ENCODE measurements at regions not wholly inside any gene's neighbourhood (a gene's known extent, or its start where the extent isn't known, plus 50 kb on each side); places are given as distances from the start of the nearest gene placed in this dataset.

DNA sequence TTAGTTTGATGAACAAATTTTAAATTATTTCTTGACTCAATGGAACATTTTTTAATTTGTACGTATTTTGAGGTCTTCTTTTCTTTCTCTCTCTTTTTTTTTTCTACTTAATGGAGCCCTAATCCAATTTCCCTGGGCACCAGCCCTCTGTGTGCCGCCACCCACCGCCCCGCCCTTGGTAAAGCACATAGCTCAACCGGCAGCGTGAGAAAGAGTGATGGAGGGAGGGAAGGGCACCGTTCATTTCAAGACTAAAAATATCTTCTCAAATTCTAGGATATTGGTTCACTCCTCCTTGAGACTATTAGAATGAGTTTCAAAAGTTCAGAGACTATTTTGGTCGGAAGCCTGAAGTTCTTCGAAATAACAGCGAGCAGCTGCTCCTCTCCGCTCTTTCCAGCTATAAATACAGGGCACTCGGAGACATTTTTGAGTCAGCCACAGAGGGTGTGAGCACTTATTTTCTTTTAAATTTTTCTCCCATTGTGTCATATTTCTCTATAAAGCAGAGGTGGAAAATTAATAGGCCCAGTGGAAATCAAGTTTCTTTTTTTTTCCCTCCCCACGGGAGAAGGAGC, 731.7 kb upstream of the ID2 start:
- no peak overlapping the region for H3K4me3 ChIP-seq (ENCODE audit: low read length)

GRCh38 chr2:7951001-7951400, 730.9 kb upstream of the ID2 start:
- Histone ChIP-seq H2AFZ (ENCODE audit: low read depth, low read length) (no peak overlapping the region), H3K27me3 (ENCODE audit: insufficient read depth, low read length) (no peaks in the 10 kb centered on the region), H3K4me1 (ENCODE audit: insufficient read depth, low read length) (no peaks in the 10 kb centered on the region), H3K9me3 (ENCODE audit: low read length) (no peaks in the 10 kb centered on the region), H3K4me3 (ENCODE audit: low read length) (no peak overlapping the region), H3K36me3 (ENCODE audit: insufficient read depth, low read length) (no peaks in the 10 kb centered on the region)

More for the DNA sequence above, 731.7 kb upstream of the ID2 start:
- Histone ChIP-seq H3K4me1 (ENCODE audit: insufficient read depth, low read length) (no peaks in the 10 kb centered on the region), H3K9me3 (ENCODE audit: low read length) (no peaks in the 10 kb centered on the region), H2AFZ (ENCODE audit: low read depth, low read length) (no peak overlapping the region), H3K27me3 (ENCODE audit: insufficient read depth, low read length) (no peaks in the 10 kb centered on the region), H3K36me3 (ENCODE audit: insufficient read depth, low read length) (no peaks in the 10 kb centered on the region)

DNA sequence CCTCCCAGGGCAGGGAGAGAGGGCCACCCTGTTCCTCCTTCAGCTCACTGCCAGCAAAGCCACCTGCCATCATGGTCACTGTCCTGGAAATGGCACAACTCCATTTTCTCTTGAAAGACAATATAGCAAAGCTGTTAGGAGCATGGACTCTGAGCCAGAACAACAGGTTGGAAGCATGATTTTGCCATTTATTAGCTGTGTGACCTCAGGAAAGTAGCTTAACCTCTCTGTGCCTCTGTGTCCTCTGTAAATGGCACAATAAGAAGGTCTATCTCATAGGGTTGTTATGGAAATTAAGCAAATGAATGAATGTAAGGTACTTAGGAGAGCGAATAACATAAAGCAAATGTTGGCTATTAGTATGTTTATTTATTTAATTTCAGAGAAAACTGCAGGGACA, 730.4 kb upstream of the ID2 start:
- no peaks in the 10 kb centered on the region for H3K4me1 ChIP-seq (ENCODE audit: insufficient read depth, low read length)
- H3K36me3 ChIP-seq (ENCODE audit: insufficient read depth, low read length), result no peaks in the 10 kb centered on the region
- H3K9me3 ChIP-seq (ENCODE audit: low read length), result no peaks in the 10 kb centered on the region
- H3K4me3 ChIP-seq (ENCODE audit: low read length), result no peak overlapping the region
- H2AFZ ChIP-seq (ENCODE audit: low read depth, low read length), result no peak overlapping the region
- no peaks in the 10 kb centered on the region for H3K27me3 ChIP-seq (ENCODE audit: insufficient read depth, low read length)

DNA sequence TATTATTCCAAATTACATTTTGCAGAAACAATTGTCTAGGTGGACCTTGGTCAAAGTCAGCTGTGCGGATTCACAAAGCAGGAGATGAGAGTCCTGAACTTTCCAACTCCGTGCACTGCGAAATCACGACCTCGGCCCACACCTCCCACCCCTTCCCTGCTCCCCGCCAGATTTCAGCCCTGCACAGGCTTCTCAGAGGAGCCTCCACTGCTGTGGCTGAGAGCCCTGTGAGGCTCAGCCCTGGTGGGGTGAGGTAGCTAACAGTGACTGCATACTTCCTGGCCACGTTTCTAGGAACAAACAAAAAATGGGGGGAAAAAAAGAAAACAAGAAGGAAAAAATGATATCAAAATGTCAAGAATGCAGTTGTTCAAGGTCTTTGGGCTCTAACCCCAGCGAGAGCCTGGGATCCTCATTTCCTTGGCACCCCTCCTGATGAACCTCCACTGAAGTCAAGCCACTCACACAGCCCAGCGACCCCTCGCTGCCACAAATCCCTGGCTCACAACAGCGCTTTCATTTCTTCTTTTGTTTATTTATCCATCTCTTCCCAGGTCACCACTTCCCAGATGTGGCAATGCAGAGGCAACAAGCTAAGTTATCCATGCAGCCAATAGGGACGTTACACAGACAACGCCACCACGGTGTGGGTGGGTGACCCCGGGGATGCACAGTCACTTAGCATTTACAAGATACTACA, 729.7 kb upstream of the ID2 start:
- Histone ChIP-seq H3K27me3 (ENCODE audit: insufficient read depth, low read length) (no peaks in the 10 kb centered on the region), H3K9me3 (ENCODE audit: low read length) (no peaks in the 10 kb centered on the region), H3K4me1 (ENCODE audit: insufficient read depth, low read length) (no peaks in the 10 kb centered on the region), H3K4me3 (ENCODE audit: low read length) (no peak overlapping the region), H2AFZ (ENCODE audit: low read depth, low read length) (no peak overlapping the region), H3K36me3 (ENCODE audit: insufficient read depth, low read length) (no peaks in the 10 kb centered on the region)

DNA sequence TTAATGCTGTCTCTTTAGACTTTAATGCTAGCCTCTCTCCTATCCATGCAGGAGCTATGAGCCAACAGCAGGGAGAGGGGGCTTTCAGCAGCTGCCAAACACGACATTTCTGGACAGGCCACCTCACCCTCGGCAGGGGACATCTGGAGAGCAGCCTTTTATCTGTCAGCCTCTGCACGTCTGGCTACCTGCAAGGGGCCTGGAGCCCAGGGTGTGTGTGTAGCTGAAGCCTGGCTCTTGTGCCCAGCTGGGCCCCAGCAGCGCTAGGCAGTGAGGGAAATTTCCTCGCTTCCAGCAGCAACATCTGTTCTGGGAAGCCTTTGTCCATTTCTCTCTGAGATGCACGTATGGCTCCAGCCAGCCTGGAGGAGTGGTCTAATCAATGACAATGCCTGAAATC, 728.7 kb upstream of the ID2 start:
- H3K4me3 ChIP-seq (ENCODE audit: low read length), result no peak overlapping the region
- no peaks in the 10 kb centered on the region for H3K27me3 ChIP-seq (ENCODE audit: insufficient read depth, low read length)
- H3K9me3 ChIP-seq (ENCODE audit: low read length), result no peaks in the 10 kb centered on the region
- H3K36me3 ChIP-seq (ENCODE audit: insufficient read depth, low read length), result no peaks in the 10 kb centered on the region
- H2AFZ ChIP-seq (ENCODE audit: low read depth, low read length), result no peak overlapping the region
- H3K4me1 ChIP-seq (ENCODE audit: insufficient read depth, low read length), result no peaks in the 10 kb centered on the region

- no peaks in the 10 kb centered on the region for H3K27me3 ChIP-seq (ENCODE audit: insufficient read depth, low read length)
- no peaks in the 10 kb centered on the region for H3K36me3 ChIP-seq (ENCODE audit: insufficient read depth, low read length)
- no peaks in the 10 kb centered on the region for H3K4me1 ChIP-seq (ENCODE audit: insufficient read depth, low read length)
- H3K9me3 ChIP-seq (ENCODE audit: low read length), result no peaks in the 10 kb centered on the region
- H3K4me3 ChIP-seq (ENCODE audit: low read length), result no peak overlapping the region
- H2AFZ ChIP-seq (ENCODE audit: low read depth, low read length), result no peak overlapping the region
Measured at GRCh38 chr2:7954234-7954633, 727.6 kb upstream of the ID2 start.

- Histone ChIP-seq H3K9me3 (ENCODE audit: low read length) (no peaks in the 10 kb centered on the region), H3K36me3 (ENCODE audit: insufficient read depth, low read length) (no peaks in the 10 kb centered on the region), H3K4me1 (ENCODE audit: insufficient read depth, low read length) (no peaks in the 10 kb centered on the region), H2AFZ (ENCODE audit: low read depth, low read length) (no peak overlapping the region), H3K27me3 (ENCODE audit: insufficient read depth, low read length) (no peaks in the 10 kb centered on the region), H3K4me3 (ENCODE audit: low read length) (no peak overlapping the region)
Measured at GRCh38 chr2:7956126-7956689, 725.6 kb upstream of the ID2 start.

DNA sequence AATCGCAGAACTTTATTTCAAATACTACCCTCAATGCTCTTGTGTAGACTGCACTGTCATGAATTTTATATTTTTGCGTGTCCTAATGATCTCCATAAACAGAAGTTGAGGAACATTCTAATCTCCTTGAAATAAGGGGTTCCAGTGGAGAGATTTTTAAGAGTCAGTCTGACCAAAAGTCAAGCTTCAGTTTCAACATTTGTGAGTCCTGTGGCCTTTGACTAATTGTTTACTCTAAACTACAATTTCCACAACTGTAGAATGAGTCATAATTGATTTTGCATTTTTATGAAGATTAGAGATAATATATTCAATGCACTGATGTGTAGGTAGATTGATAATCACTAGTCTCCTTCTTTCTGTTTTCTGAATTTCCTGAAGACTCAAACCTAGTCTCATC, 720.3 kb upstream of the ID2 start:
- Histone ChIP-seq H2AFZ (ENCODE audit: low read depth, low read length) (no peak overlapping the region), H3K4me1 (ENCODE audit: insufficient read depth, low read length) (no peaks in the 10 kb centered on the region), H3K9me3 (ENCODE audit: low read length) (no peaks in the 10 kb centered on the region), H3K36me3 (ENCODE audit: insufficient read depth, low read length) (no peaks in the 10 kb centered on the region), H3K4me3 (ENCODE audit: low read length) (no peak overlapping the region), H3K27me3 (ENCODE audit: insufficient read depth, low read length) (no peaks in the 10 kb centered on the region)

DNA sequence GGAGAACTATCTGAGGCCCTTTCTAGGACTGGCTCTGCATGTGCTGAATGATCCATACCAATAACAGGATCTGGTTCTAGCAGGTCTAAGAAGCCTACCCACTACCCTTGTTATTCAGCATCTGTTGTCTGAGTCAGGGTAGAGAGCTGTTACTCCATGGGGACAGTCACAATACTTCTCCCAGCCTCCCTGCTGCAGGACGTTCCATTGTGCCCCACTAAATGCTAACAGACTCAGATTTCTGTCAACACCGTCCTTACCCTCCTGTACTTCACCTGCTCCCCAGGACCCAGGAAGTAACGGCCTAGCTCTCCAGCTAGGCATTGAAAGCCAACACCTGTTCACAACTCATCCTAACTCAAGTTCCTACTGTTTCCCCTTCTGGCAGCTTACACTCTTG, 719.7 kb upstream of the ID2 start:
- no peaks in the 10 kb centered on the region for H3K36me3 ChIP-seq (ENCODE audit: insufficient read depth, low read length)
- no peaks in the 10 kb centered on the region for H3K9me3 ChIP-seq (ENCODE audit: low read length)
- H2AFZ ChIP-seq (ENCODE audit: low read depth, low read length), result no peak overlapping the region
- no peaks in the 10 kb centered on the region for H3K4me1 ChIP-seq (ENCODE audit: insufficient read depth, low read length)
- no peak overlapping the region for H3K4me3 ChIP-seq (ENCODE audit: low read length)
- H3K27me3 ChIP-seq (ENCODE audit: insufficient read depth, low read length), result no peaks in the 10 kb centered on the region

DNA sequence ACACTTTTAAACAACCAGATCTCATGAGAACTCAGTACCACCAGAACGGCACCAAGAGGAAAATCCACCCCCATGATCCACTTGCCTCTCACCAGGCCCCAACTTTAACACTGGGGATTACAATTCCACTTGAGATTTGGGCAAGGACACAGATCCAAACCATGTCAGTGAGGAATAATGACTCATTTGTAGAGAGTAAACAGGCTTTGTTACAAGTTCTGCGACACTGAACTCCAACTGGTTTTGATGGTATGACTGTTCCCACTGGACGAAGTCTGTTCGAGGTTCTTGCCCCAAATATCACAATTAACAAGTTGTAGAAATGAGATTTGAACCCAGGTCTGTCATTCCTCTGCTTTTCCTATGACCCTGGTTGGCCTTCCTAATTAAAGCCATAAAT, 718.1 kb upstream of the ID2 start:
- no peaks in the 10 kb centered on the region for H3K9me3 ChIP-seq (ENCODE audit: low read length)
- no peaks in the 10 kb centered on the region for H3K4me1 ChIP-seq (ENCODE audit: insufficient read depth, low read length)
- H3K36me3 ChIP-seq (ENCODE audit: insufficient read depth, low read length), result no peaks in the 10 kb centered on the region
- no peak overlapping the region for H2AFZ ChIP-seq (ENCODE audit: low read depth, low read length)
- no peak overlapping the region for H3K4me3 ChIP-seq (ENCODE audit: low read length)
- H3K27me3 ChIP-seq (ENCODE audit: insufficient read depth, low read length), result no peaks in the 10 kb centered on the region

DNA sequence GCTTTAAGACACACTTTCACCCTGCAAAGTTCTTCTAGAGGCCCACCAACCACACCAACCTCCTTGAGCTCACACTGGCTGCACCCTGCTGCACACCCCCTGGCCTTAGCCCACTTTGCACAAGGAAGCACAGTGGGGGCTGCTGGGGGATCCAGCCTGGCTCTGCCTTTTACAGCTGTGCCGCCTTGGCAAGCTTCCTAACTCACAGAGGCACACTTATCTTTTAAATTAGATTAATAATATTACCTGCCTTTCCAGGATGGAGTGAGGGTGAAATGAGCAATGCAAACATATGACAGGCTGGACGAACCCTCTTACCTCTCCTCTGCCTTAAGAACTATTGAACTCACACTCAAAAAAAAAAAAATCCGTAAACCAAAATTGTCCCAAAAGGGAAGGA, 715.8 kb upstream of the ID2 start:
- no peaks in the 10 kb centered on the region for H3K4me1 ChIP-seq (ENCODE audit: insufficient read depth, low read length)
- no peaks in the 10 kb centered on the region for H3K36me3 ChIP-seq (ENCODE audit: insufficient read depth, low read length)
- H3K9me3 ChIP-seq (ENCODE audit: low read length), result no peaks in the 10 kb centered on the region
- no peaks in the 10 kb centered on the region for H3K27me3 ChIP-seq (ENCODE audit: insufficient read depth, low read length)
- H2AFZ ChIP-seq (ENCODE audit: low read depth, low read length), result no peak overlapping the region
- H3K4me3 ChIP-seq (ENCODE audit: low read length), result no peak overlapping the region

DNA sequence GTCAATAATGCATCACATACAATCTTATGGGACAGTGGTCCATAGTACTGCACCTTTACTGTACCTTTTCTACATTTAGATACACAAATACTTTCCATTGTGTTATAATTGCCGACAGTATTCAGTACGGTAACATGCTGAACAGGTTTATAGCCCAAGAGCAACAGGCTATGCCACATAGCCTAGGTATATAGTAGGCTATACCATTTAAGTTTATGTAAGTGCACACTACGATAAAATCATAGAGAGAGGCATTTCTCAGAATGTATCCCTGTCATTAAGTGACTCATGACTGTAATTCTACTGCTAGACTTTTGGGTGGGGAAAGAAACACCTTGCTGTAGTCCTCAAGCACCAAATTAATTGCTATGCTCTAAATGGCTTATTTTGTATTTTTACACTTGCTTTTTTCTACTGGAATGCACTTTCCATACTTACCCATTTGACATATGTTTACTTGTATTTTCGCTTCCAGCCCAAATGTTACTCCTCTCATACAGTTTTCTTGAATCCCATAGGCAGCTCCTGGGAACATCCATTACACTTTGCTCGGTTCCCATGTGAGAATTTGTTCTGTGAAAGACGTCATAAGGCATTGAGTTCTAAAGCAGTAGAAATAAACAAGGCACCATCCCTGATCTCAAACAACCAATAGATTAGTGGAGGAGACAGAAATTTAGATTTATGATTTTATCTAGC, 714.0 kb upstream of the ID2 start:
- H3K9me3 ChIP-seq (ENCODE audit: low read length), result no peaks in the 10 kb centered on the region
- H3K4me3 ChIP-seq (ENCODE audit: low read length), result no peak overlapping the region
- no peaks in the 10 kb centered on the region for H3K36me3 ChIP-seq (ENCODE audit: insufficient read depth, low read length)
- H2AFZ ChIP-seq (ENCODE audit: low read depth, low read length), result no peak overlapping the region
- H3K27me3 ChIP-seq (ENCODE audit: insufficient read depth, low read length), result no peaks in the 10 kb centered on the region
- no peaks in the 10 kb centered on the region for H3K4me1 ChIP-seq (ENCODE audit: insufficient read depth, low read length)

- Histone ChIP-seq H3K36me3 (ENCODE audit: insufficient read depth, low read length) (no peaks in the 10 kb centered on the region), H3K27me3 (ENCODE audit: insufficient read depth, low read length) (no peaks in the 10 kb centered on the region), H3K9me3 (ENCODE audit: low read length) (no peaks in the 10 kb centered on the region), H3K4me1 (ENCODE audit: insufficient read depth, low read length) (no peaks in the 10 kb centered on the region), H3K4me3 (ENCODE audit: low read length) (no peak overlapping the region), H2AFZ (ENCODE audit: low read depth, low read length) (no peak overlapping the region)
Measured at GRCh38 chr2:7969756-7970515, 711.9 kb upstream of the ID2 start.

Measured in neuron (in vitro differentiated cells).